HG03439 (cell line): ENCODE measurements at regions not wholly inside any gene's neighbourhood (a gene's known extent, or its start where the extent isn't known, plus 50 kb on each side); places are given as distances from the start of the nearest gene placed in this dataset.

ENCODE experiments used
- ATAC-seq: cut with Tn5 transposase; IDR thresholded peaks from one replicate; pipeline ENCODE4 v1.9.1; 2021; ENCODE audit warnings: mild to moderate bottlenecking, moderate library complexity; ENCODE audit not compliant: unreplicated experiment

DNA sequence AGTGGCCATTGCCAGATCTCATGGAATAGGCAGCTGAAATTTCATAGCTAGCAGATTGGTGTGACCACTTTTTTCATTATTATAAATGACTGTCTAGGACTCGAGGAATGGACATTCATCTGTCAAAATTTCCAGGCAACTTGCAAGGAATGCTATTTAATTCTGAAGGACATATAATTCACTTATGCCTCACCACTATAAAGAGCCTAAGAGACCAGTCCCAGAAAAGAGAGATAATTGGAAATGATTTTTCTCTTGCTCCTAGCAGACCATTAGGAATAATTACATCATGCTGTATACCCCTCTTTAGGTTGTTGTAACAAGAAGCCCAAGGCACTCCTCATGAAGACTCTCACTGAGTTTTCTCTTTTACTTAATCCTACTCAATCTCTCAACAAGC is 557.4 kb upstream of the RAB6C start:
- ATAC-seq: no peak

- no peak for ATAC-seq
These were observed 551.3 kb upstream of the RAB6C start for GRCh38 chr2:129428086-129428660.

- ATAC-seq: no peak
These were observed 548.6 kb upstream of the RAB6C start for GRCh38 chr2:129430911-129431310.

GRCh38 chr2:129431881-129432280 is 547.6 kb upstream of the RAB6C start:
- ATAC-seq: no peak

DNA sequence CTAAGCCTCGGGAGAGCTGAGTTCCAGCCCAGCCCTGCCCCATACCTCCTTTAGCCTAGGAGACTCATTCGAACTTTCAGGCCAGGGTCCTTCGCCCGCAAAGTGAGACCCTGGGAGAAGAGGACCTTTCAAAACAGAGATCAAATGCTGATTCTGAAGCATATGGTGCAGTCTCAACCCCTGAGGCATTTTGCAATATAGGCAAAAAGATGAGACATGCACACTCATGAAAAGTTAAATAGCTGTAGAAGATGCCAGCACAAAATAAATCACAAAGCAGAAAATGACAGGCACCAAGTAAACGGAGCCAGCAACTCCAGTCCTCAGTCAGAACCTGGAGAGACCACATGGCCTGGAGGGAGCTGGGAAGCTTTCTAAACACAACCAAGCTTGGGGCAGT is 542.7 kb upstream of the RAB6C start:
- ATAC-seq: no peak

GRCh38 chr2:129437725-129438124 is 541.7 kb upstream of the RAB6C start:
- ATAC-seq: no peak

GRCh38 chr2:129438501-129439057 is 540.9 kb upstream of the RAB6C start:
- ATAC-seq: no peak

GRCh38 chr2:129439406-129440302 is 539.8 kb upstream of the RAB6C start:
- no peak for ATAC-seq

- ATAC-seq: no peak
These were observed 537.9 kb upstream of the RAB6C start for GRCh38 chr2:129441610-129442009.

- ATAC-seq: no peak
These were observed 536.1 kb upstream of the RAB6C start for GRCh38 chr2:129443235-129443864.

GRCh38 chr2:129443865-129444739 is 535.4 kb upstream of the RAB6C start:
- no peak for ATAC-seq

DNA sequence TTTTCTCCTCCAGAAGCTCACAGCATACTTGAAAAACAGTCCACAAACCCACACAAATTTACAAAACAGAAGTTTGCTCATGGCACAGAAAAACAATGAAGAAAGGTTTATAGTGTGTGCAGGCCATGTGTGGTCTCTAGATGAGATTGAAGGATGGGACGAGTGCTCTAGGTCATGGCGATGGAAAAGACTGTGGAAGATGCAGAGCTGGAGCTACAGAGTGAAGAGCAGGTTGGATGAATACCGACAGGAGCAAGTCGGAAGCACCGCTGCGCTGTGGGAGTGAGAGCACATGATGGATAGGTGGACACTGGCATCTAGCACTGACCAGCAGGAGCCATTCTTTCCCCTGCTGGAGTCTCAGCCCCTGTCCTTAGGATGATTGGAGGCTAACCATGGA is 534.7 kb upstream of the RAB6C start:
- no peak for ATAC-seq

- no peak for ATAC-seq
These were observed 522.8 kb upstream of the RAB6C start for GRCh38 chr2:129456691-129457090.

DNA sequence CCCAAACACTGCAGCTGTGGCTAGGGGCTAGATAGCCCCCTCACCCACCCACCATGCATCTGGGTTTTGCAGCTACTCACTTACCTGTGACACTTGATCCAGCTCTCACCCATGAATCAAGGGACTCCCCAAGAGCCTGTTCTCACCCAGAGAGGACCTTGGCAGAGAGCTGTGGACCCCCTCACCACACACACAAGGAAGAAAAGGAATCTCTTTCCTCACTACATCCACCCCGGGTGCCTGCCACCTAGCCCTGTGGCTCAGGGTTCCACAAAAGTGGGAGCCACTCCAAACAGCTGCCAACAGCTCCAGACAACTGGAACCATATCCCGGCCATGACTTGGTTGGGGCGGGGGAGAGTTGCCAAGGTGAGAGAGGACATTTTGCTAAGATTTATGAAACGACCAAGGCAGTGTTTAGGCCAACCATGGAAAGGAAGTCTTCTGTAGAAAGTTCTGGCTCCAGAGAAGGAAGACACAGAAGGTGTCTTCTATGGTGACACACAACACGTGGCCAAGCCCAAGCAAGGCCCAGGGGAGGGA is 522.1 kb upstream of the RAB6C start:
- no peak for ATAC-seq

GRCh38 chr2:129458006-129458405 is 521.5 kb upstream of the RAB6C start:
- ATAC-seq: no peak

DNA sequence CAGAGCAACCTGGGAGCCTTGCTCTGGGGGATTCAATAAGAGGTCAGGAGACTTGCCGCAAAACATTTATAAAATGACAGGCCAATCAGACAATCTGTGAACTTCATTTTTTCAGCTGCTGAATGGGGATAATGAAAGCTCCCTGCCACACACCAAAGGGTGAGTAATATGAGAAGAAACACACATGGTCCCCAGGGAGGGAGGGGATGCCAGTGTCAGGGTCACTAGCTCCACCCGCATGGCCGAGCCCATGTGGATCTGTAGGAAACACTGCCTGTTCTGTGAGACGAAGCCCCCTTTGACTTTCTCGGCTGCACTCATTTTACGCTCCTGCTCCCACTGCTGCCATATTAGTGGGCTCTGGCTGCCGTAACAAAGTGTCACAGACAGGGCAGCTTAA is 521.0 kb upstream of the RAB6C start:
- ATAC-seq: no peak

GRCh38 chr2:129459200-129459876 is 520.1 kb upstream of the RAB6C start:
- no peak for ATAC-seq

DNA sequence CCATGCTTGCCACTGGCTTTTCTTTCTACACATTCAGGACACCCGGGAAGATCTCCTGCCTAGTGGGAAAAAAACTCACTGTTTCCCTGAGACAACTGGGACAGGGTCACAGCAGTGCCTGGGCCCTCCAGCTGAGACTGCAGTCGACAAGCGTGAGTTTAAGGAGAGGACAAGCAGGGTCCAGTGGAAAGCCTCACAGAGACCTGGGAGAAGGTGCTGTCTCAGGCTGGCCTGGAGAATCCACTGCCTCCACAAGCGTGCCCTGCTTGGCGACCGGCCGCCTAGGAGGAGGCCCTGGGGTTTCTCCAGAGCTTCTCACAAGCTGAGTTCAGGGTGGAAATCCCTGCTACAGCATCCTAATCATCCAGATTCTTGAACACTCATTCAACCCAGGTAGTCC is 519.6 kb upstream of the RAB6C start:
- ATAC-seq: no peak

DNA sequence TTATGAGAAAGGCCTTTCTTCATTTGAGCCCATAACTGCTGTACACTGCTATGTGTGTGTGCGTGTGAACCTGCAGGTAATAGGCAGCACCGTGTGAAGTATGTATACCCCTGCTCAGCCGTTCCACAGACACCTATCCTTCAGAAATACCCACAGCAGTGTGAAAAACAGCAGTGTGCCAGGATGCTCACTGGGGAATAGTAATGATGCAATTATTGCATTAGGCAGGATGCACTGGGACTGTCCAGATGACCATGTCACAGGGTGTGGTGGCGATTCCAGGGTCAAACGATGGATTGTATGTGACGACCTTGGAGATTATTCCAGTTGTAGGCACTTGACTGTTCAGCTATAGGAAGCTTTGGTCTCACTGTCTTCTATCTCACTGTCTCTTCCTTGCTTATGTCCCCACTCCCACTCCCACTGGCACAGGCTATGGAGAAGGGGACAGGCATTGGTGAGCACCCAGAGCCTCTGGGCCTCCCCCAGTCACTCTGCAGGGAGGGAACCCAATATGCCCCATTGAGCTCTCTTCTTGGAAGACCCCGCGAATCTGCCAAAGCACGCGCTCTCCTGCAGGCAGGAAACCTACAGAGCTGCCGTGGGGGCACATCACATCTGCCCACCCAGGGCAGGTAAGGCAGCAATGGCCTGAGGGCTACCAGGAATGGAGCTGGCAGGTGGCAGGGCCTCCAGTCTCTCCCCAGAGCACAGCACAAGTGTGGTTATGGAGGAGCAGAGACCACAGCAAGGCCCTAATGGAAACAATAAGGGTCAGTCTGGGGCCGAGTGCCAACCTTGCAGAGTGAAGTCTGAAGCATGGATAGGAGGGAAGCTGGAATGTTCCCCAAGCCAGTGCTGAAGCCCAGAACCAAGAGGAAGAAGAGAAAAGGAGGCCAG is 518.9 kb upstream of the RAB6C start:
- ATAC-seq: no peak
